ENCODE measurements at regions not wholly inside any gene's neighbourhood (a gene's known extent, or its start where the extent isn't known, plus 50 kb on each side); places are given as distances from the start of the nearest gene placed in this dataset.

- no peak for TF ChIP-seq POLR2AphosphoS5 (IDR thresholded peaks at IDR 0.05; ENCODE audit: low read depth, low read length)
- TF ChIP-seq TAF1 (IDR thresholded peaks at IDR 0.05; ENCODE audit: borderline replicate concordance, insufficient read depth, low read length): no peak
These were observed 172.5 kb upstream of the PTPRD start for GRCh38 chr9:10785255-10785654.

Data from PFSK-1 (cell line).